ENCODE measurements at regions not wholly inside any gene's neighbourhood (a gene's known extent, or its start where the extent isn't known, plus 50 kb on each side); places are given as distances from the start of the nearest gene placed in this dataset.

GRCh38 chr12:87670448-87670847 is 358.8 kb downstream of the C12orf50 start:
- H3K4me1 ChIP-seq, result peaks cover 4% of the 10 kb centered on the region; the same call in 1 of the 2 replicates
- H3K9me3 ChIP-seq, result no peaks in the 10 kb centered on the region
- H3K4me3 ChIP-seq, result no peak overlapping the region
- no peaks in the 10 kb centered on the region for H3K27me3 ChIP-seq (ENCODE audit: low read depth)
- no peaks in the 10 kb centered on the region for H3K36me3 ChIP-seq (replicated peaks)
- in situ Hi-C loops (cut with MboI; ENCODE audit: low sequenced_read_pairs), result no loop called here
- no peak for DNase-seq (ENCODE audit: low spot score in 2 of 2)

- Histone ChIP-seq H3K36me3 (replicated peaks) (no peaks in the 10 kb centered on the region), H3K9me3 (no peaks in the 10 kb centered on the region), H3K4me1 (peaks cover 4% of the 10 kb centered on the region; the same call in 1 of the 2 replicates), H3K27me3 (ENCODE audit: low read depth) (no peaks in the 10 kb centered on the region), H3K4me3 (no peak overlapping the region)
- peak; percentile 44 to 78 for DNase-seq (ENCODE audit: low spot score in 2 of 2)
- in situ Hi-C loops (cut with MboI; ENCODE audit: low sequenced_read_pairs), result no loop called here
Measured at GRCh38 chr12:87667378-87667777, 361.8 kb downstream of the C12orf50 start.

GRCh38 chr12:87661786-87662377 is 367.3 kb downstream of the C12orf50 start:
- in situ Hi-C loops (cut with MboI; ENCODE audit: low sequenced_read_pairs), result no loop called here
- Histone ChIP-seq H3K4me3 (no peak overlapping the region), H3K9me3 (no peaks in the 10 kb centered on the region), H3K36me3 (replicated peaks) (no peaks in the 10 kb centered on the region), H3K4me1 (peaks cover 7% of the 10 kb centered on the region; the same call in 1 of the 2 replicates), H3K27me3 (ENCODE audit: low read depth) (no peaks in the 10 kb centered on the region)
- DNase-seq (ENCODE audit: low spot score in 2 of 2), result no peak

DNA sequence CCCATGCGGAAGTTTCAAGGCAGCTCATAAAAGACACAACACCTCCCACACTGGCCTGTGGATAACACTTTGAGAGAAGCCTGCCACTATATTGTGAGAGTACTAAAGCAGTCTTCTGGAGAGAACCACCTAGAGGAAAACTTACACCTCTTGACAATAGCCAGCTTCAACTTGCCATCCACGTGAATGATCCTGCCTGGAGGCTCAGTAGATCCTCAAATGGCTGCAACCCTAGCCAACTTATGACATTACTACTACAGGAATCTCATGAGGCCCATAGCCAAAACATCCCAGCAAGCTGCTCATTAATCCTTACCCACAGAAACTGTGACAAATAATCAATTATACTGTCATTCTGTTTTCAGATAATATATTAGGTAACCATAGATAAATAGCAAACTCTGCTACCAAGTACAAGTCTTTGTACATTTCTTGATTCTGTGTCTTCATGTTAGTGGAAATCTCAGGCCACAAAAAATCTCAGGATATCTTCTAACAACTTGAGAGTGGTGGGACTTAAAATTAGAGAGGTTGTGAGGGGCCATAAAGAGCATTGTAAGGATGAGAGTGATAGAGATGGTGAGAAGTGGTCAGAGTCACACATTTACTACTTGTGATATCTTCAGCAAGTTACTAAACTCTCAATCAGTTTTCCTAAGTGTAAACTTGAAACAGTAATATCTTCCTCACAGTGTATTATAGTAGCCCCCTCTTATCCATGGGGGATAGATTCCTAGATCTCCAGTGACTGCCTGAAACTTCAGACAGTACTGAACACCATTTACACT is 368.0 kb downstream of the C12orf50 start:
- no peaks in the 10 kb centered on the region for H3K27me3 ChIP-seq (ENCODE audit: low read depth)
- peaks cover 7% of the 10 kb centered on the region; the same call in 1 of the 2 replicates for H3K4me1 ChIP-seq
- no peaks in the 10 kb centered on the region for H3K36me3 ChIP-seq (replicated peaks)
- H3K9me3 ChIP-seq, result no peaks in the 10 kb centered on the region
- DNase-seq (ENCODE audit: low spot score in 2 of 2), result no peak
- in situ Hi-C loops (cut with MboI; ENCODE audit: low sequenced_read_pairs), result no loop called here
- no peak overlapping the region for H3K4me3 ChIP-seq

DNA sequence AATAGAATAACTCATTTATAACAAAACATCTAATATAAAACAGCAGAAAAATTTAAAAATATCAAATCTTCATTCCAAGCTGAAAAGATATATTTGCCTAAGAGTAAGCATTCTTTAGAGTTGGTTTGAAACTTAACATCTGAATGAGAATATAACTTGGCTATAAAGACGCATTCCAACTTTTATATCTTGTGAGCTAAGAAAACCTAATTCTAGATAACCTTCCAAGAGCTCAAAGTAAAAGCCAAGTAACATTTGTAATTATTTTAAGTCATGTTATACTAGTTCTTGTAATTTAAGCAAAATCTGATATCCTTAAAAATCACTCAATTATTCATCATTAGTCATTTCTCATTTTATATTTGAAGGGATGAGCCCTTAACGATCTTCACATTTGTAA is 368.9 kb downstream of the C12orf50 start:
- in situ Hi-C loops (cut with MboI; ENCODE audit: low sequenced_read_pairs), result no loop called here
- Histone ChIP-seq H3K4me3 (no peak overlapping the region), H3K9me3 (no peaks in the 10 kb centered on the region), H3K4me1 (peaks cover 7% of the 10 kb centered on the region; the same call in 1 of the 2 replicates), H3K27me3 (ENCODE audit: low read depth) (no peaks in the 10 kb centered on the region), H3K36me3 (replicated peaks) (no peaks in the 10 kb centered on the region)
- no peak for DNase-seq (ENCODE audit: low spot score in 2 of 2)

DNA sequence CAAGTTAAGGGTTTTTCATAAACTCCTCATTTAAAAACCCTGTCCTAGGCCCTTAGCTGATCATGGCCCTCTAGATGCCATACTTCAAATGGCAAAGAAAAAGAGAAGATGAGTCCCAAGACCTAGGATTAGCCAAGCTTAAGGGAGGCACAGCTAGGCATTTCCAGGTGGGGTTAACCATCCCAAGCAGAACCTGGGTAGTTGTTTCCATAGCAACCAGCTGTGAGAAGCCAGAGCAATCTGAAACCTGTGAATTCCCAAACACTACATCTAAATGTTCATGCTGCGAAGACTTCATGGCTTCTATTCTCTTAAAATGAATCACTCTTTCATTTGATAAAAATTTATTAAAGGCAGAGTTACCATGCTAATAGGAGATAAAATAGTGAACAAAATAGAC is 372.9 kb downstream of the C12orf50 start:
- no peak for DNase-seq (ENCODE audit: low spot score in 2 of 2)
- Histone ChIP-seq H3K36me3 (replicated peaks) (no peaks in the 10 kb centered on the region), H3K27me3 (ENCODE audit: low read depth) (no peaks in the 10 kb centered on the region), H3K4me1 (peaks cover 7% of the 10 kb centered on the region; the same call in 1 of the 2 replicates), H3K4me3 (no peak overlapping the region), H3K9me3 (no peaks in the 10 kb centered on the region)
- in situ Hi-C loops (cut with MboI; ENCODE audit: low sequenced_read_pairs), result no loop called here

DNA sequence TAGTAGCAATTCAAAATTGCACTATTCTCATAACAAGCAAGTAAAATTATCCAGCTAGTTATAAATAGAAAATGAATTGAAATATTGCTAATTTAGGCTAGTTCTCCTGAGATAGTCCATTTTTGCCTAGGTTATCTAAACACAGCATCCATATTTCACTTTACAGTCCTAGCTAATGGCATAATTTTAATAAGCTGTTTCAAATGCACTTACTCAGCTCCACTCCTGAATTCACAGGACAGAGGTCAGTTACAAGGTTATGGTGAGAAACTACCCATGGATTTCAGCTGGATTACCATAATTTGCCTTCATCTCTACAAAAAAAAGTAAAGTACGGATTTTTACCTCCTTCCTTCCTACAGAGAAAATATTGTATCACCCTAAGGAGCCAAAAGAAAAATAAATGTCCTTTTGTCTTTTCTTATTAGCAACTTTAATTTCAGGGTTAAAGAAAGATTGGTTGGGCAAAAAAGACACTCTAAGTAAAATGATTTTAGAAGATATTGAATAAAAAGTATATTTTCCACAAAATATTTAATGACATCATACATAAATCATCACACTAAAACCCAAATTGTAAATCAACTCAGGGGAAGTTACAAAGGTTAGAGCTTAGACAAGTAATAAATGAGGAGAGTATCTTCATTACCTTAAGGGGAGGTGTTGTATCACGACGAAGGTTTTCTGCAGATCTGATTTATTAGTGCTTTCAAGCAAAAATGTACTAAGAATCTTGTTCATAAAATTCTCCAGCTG is 377.4 kb downstream of the C12orf50 start:
- in situ Hi-C loops (cut with MboI; ENCODE audit: low sequenced_read_pairs), result no loop called here
- H3K4me3 ChIP-seq, result no peak overlapping the region
- H3K27me3 ChIP-seq (ENCODE audit: low read depth), result no peaks in the 10 kb centered on the region

DNA sequence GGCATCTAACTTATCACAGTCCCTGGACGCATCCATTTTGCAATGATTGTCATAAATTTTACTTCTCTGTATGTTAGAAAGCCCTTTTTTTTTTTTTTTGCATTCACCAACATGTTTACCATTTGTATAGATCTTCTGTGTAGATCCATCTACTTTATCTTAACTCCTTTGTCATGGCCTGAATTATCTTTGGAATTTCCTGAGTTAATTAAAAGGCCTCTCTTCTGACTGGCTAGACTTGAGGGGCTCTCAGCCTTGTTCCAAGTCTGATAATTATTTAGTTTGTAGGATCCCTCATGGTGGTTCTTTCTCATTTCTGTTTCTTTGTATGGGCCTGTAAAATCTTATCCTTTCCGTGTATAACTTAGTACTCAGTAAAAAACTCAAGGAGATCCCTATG is 387.0 kb downstream of the C12orf50 start:
- in situ Hi-C loops (cut with MboI; ENCODE audit: low sequenced_read_pairs), result no loop called here
- H3K4me3 ChIP-seq, result no peak overlapping the region
- no peaks in the 10 kb centered on the region for H3K36me3 ChIP-seq (replicated peaks)
- peak in 1 of 2 experiments; percentile 43 for DNase-seq (ENCODE audit: low spot score in 2 of 2)
- H3K27me3 ChIP-seq (ENCODE audit: low read depth), result no peaks in the 10 kb centered on the region
- H3K4me1 ChIP-seq, result peaks cover 3% of the 10 kb centered on the region
- H3K9me3 ChIP-seq, result no peaks in the 10 kb centered on the region

More for the DNA sequence above, 377.4 kb downstream of the C12orf50 start:
- no peaks in the 10 kb centered on the region for H3K9me3 ChIP-seq
- no peaks in the 10 kb centered on the region for H3K36me3 ChIP-seq (replicated peaks)
- H3K4me1 ChIP-seq, result no peaks in the 10 kb centered on the region
- no peak for DNase-seq (ENCODE audit: low spot score in 2 of 2)

- in situ Hi-C loops (cut with MboI; ENCODE audit: low sequenced_read_pairs), result no loop called here
- DNase-seq (ENCODE audit: low spot score in 2 of 2), result no peak
- H3K4me3 ChIP-seq, result no peak overlapping the region
- no peaks in the 10 kb centered on the region for H3K9me3 ChIP-seq
- H3K27me3 ChIP-seq (ENCODE audit: low read depth), result no peaks in the 10 kb centered on the region
- no peaks in the 10 kb centered on the region for H3K36me3 ChIP-seq (replicated peaks)
- no peaks in the 10 kb centered on the region; the same call in 1 of the 2 replicates for H3K4me1 ChIP-seq
Measured at GRCh38 chr12:87618199-87618598, 411.0 kb downstream of the C12orf50 start.

DNA sequence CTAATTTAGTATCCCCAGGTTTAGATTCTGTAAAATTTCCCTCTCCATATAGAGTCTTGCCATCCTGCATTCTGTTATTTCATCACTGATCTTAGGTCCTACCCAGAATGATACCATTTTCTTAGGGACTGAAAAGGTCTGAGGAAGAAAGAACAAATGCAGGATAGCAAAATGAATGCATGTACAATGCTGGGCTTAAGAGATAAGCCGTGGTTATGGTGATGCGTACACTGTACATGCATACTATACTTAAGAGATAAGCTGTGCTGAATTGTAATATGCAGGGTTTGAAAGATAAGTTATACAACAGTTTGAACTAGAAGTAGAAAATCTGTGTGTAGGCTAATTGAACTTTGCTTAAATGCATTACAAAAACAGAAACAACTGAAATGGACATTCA is 416.2 kb downstream of the C12orf50 start:
- H3K27me3 ChIP-seq (ENCODE audit: low read depth), result no peaks in the 10 kb centered on the region
- no peaks in the 10 kb centered on the region for H3K36me3 ChIP-seq (replicated peaks)
- no peak overlapping the region for H3K4me3 ChIP-seq
- H3K4me1 ChIP-seq, result no peaks in the 10 kb centered on the region; the same call in 1 of the 2 replicates
- DNase-seq (ENCODE audit: low spot score in 2 of 2), result no peak
- in situ Hi-C loops (cut with MboI; ENCODE audit: low sequenced_read_pairs), result no loop called here
- H3K9me3 ChIP-seq, result no peaks in the 10 kb centered on the region

DNA sequence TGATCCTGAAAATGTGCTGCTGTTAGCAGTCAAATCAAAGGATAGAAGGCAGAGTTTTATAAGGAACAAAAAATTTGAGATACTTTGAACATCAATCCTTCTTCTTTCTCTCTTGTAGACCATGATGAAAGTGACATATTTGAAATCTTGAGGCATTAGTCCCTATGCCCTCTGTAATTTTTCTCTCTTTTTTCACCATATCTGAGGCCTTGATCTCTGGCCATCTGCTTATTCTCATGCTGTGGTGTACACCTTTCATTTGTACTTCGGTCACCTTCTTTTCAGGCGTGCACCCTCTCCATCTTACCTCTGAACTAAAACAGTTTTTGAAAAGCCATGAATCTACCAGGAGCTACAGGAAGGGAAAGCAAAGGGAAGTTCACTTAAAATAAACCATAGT is 420.9 kb downstream of the C12orf50 start:
- H3K27me3 ChIP-seq (ENCODE audit: low read depth), result no peaks in the 10 kb centered on the region
- no peaks in the 10 kb centered on the region for H3K9me3 ChIP-seq
- H3K36me3 ChIP-seq (replicated peaks), result no peaks in the 10 kb centered on the region
- H3K4me3 ChIP-seq, result no peak overlapping the region
- H3K4me1 ChIP-seq, result no peaks in the 10 kb centered on the region
- in situ Hi-C loops (cut with MboI; ENCODE audit: low sequenced_read_pairs), result no loop called here
- DNase-seq (ENCODE audit: low spot score in 2 of 2), result no peak

GRCh38 chr12:87603727-87604126 is 425.5 kb downstream of the C12orf50 start:
- Histone ChIP-seq H3K36me3 (replicated peaks) (no peaks in the 10 kb centered on the region), H3K4me1 (no peaks in the 10 kb centered on the region)
- DNase-seq (ENCODE audit: low spot score in 2 of 2), result no peak

DNA sequence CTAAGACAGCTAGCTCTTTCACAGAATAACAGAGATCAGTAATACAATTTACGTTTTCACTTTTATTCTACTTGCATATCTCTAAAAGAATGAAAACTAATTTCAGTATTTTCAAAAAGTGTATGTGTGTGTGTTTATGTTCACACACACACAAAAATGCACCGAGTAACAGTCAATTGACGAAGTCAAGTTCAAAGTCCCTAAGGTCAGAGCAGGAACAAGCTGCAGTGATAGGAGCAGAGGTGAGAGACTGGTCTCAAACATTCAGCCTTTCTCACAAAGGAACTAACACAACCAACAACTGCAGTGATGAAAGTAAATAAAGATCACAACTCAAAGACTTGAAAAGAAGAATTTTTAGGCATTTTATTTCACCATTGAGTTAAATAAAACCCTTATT is 429.7 kb downstream of the C12orf50 start:
- H3K4me3 ChIP-seq, result no peak overlapping the region
- H3K4me1 ChIP-seq, result no peaks in the 10 kb centered on the region
- no peaks in the 10 kb centered on the region for H3K9me3 ChIP-seq
- no peaks in the 10 kb centered on the region for H3K27me3 ChIP-seq (ENCODE audit: low read depth)
- DNase-seq (ENCODE audit: low spot score in 2 of 2), result no peak
- in situ Hi-C loops (cut with MboI; ENCODE audit: low sequenced_read_pairs), result no loop called here
- no peaks in the 10 kb centered on the region for H3K36me3 ChIP-seq (replicated peaks)

More at GRCh38 chr12:87603727-87604126, 425.5 kb downstream of the C12orf50 start:
- no peak overlapping the region for H3K4me3 ChIP-seq
- no peaks in the 10 kb centered on the region for H3K9me3 ChIP-seq
- no peaks in the 10 kb centered on the region for H3K27me3 ChIP-seq (ENCODE audit: low read depth)
- in situ Hi-C loops (cut with MboI; ENCODE audit: low sequenced_read_pairs), result no loop called here

GRCh38 chr12:87597114-87597513 is 432.1 kb downstream of the C12orf50 start:
- H3K9me3 ChIP-seq, result no peaks in the 10 kb centered on the region
- no peaks in the 10 kb centered on the region for H3K36me3 ChIP-seq (replicated peaks)
- no peak overlapping the region for H3K4me3 ChIP-seq
- no peaks in the 10 kb centered on the region for H3K4me1 ChIP-seq
- in situ Hi-C loops (cut with MboI; ENCODE audit: low sequenced_read_pairs), result no loop called here
- H3K27me3 ChIP-seq (ENCODE audit: low read depth), result no peaks in the 10 kb centered on the region
- no peak for DNase-seq (ENCODE audit: low spot score in 2 of 2)

All from HAP-1 (cell line).